GM18505 (cell line): ENCODE measurements at regions not wholly inside any gene's neighbourhood (a gene's known extent, or its start where the extent isn't known, plus 50 kb on each side); places are given as distances from the start of the nearest gene placed in this dataset.
A peak's percentile ranks its signal among the peaks of the same experiment; 100 is the strongest.

Experiments used
- ATAC-seq: cut with Tn5 transposase; IDR thresholded peaks from one replicate; pipeline ENCODE4 v1.9.1; 2021; ENCODE audit not compliant: unreplicated experiment
- POLR2A ChIP-seq: IDR thresholded peaks from 4 replicates; pipeline ENCODE4 v1.6.1; 2011; ENCODE audit warnings: borderline replicate concordance; ENCODE audit not compliant: insufficient read depth, insufficient read length; ENCODE audit errors: extremely low read depth

GRCh38 chr2:6148882-6149281 is 456.7 kb downstream of the SOX11 start:
- no peak for ATAC-seq
- TF ChIP-seq POLR2A = no peak

GRCh38 chr2:6159606-6160005 is 467.4 kb downstream of the SOX11 start:
- ATAC-seq = no peak
- no peak for TF ChIP-seq POLR2A

GRCh38 chr2:6163932-6164331 is 471.7 kb downstream of the SOX11 start:
- TF ChIP-seq POLR2A = no peak
- ATAC-seq = no peak

- no peak for TF ChIP-seq POLR2A
- no peak for ATAC-seq
Measured at GRCh38 chr2:6164986-6165747, 473.0 kb downstream of the SOX11 start.

DNA sequence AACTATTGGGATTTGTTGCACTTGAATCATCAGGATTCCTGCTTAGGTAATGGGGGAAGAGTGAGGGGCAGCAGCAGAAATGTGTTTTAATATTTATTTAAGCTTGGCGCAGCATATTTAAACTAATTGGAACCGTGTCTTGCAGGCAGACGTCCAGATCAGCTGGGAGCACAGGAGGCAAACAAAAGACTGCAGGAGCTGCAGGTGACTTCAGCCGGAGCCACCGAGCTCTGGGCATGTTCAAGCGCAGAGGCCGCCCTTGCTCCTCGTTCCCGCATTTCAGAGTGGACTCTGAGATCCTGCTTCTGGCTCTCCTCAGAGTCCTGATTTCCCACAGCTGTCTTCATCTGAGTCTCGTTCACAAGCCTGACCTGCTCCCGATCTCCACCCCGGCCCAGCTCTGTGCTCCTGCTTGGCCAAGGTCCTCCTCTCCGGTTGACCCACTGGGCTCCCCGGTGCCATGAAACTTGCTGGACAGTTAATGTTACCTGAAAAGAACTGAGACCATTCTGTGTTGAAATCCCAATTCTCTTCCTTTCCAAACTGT is 475.5 kb downstream of the SOX11 start:
- TF ChIP-seq POLR2A = no peak
- no peak for ATAC-seq

- no peak for TF ChIP-seq POLR2A
Measured at GRCh38 chr2:6168485-6168884, 476.3 kb downstream of the SOX11 start.

GRCh38 chr2:6171294-6171693 is 479.1 kb downstream of the SOX11 start:
- no peak for TF ChIP-seq POLR2A
- ATAC-seq = no peak

More at GRCh38 chr2:6168485-6168884, 476.3 kb downstream of the SOX11 start:
- peak; percentile 63 for ATAC-seq

DNA sequence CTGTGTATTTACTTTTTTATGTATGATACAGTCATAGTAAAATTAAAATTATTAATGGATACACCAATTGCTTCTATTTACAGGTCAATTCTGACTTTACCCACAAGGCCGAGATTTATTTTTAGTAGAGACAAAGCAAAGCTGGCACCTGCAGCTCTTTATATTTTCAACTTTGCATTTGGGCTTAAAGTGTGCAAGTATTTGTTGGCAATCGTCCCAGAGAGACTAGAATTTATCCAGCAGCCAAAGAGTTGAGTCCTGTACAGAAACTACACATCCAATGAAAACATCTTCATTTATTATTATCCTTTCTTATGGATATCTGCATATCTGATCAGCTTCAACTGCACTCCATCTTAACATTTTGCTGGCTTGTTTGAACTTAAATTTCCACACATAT is 485.6 kb downstream of the SOX11 start:
- no peak for TF ChIP-seq POLR2A
- no peak for ATAC-seq

GRCh38 chr2:6181525-6181924 is 489.3 kb downstream of the SOX11 start:
- TF ChIP-seq POLR2A = no peak
- no peak for ATAC-seq

DNA sequence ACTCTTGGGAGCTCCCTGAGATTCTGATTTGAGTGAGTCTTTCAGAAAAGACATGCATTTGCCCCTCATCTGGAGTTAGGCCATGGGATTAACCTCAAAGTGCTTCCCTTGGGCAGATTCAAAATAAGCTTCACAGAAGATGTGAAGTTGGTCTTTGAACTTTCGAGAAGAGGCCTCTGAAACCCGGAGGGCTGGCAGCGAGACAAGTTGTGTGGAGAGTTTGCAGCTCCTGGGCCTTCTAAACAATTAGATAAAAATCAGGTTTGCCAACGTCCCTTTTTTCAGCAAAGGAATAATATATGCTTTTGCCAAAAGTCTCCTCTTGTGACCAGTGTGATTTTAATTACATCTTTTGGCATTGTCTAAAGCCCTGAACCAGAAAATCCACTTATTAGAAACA is 489.7 kb downstream of the SOX11 start:
- no peak for TF ChIP-seq POLR2A
- no peak for ATAC-seq

DNA sequence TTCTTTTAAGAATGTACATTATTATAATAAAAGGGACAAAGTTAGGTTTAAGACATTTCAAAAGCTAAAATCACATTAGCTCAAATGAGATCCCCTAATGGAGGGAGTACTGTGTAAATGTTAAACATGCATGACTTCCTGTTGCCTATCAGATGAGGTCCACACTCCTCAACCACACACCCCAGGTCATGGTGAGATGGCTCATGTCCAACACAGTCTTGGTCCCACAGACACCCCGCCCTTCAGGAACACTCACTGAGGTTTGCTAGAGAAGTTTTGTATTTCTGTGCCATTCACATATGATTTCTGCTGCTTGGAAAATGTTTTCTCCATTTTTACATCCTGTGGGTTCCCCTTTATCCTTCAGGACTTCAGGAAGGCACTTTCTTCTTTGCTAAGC is 491.0 kb downstream of the SOX11 start:
- ATAC-seq = no peak
- no peak for TF ChIP-seq POLR2A

GRCh38 chr2:6184532-6185292 is 492.5 kb downstream of the SOX11 start:
- TF ChIP-seq POLR2A = no peak
- no peak for ATAC-seq

DNA sequence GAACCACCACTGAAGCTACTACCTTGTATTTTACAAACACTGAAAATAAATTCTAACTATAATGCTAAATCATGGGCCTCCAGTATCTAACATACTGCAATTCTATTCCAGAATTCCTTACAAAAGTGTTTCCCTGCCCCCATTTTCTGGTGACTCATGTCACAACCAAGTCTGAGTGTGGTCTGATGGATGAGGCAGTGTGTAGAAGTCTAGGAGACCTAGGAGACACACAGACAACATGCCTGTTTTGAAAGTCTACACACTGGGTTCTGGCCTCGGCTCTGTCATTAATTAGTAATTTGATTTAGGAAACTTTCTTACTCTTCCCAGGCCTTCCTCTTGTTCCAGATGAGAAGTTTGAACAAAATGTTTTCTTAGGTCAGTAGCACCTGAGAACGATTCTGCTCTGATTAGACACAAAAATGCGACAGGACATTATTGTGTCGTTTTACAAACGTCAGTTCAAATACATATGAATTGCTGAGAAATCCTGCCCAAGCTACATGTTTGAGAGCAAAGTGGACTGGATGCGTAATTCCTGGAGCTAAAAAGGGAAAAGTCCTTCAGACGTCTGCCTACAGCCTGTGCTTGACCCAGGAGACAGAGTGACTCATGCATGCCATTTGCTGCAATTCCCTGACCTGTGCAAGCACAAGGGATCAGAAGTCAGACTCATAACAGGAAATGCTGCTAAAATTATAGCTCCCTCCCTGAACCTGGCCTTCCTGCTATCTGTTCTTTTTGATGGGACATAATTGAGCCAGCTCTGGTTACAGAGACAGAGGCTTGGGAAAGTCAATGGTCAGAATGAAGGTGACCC is 494.4 kb downstream of the SOX11 start:
- no peak for TF ChIP-seq POLR2A
- ATAC-seq = no peak
